Inflammatory macrophage (primary cell): ENCODE measurements at regions not wholly inside any gene's neighbourhood (a gene's known extent, or its start where the extent isn't known, plus 50 kb on each side); places are given as distances from the start of the nearest gene placed in this dataset.

Source experiments
- DNase-seq, 2 donors: peaks; one replicate each; pipeline ENCODE4 v3.0.0-alpha.2; 2020 to 2022

DNA sequence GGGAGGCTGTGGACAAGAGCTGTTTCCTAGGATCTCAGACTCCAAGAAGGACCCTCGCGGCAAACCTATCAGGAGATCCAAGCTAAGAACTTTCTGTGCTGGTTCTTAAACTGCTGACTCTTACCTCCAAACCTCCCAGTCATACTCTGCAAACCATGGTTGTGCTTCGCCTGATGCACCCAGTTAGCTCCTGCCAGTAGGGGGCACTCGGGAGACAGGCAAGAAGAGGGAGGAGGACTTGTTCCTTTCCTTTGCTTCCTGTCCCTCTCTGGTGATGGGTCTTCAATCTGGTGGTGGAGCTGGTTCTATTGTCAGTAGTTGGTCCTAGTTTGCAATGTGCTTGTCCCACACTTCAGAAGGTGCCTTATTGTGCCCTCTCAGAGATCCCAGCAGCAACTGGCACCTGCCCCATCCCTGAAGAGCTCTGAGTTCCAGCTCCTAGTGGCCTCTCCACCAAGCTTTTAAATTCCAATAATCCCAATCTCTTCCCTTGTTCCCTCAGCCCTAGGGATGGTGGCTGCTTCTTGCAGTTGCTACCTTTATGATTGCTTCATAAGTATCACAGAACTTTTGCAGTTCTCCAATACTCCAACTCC lies 113.5 kb upstream of the RPL38 start:
- DNase-seq = peak; percentile 72 to 79

DNA sequence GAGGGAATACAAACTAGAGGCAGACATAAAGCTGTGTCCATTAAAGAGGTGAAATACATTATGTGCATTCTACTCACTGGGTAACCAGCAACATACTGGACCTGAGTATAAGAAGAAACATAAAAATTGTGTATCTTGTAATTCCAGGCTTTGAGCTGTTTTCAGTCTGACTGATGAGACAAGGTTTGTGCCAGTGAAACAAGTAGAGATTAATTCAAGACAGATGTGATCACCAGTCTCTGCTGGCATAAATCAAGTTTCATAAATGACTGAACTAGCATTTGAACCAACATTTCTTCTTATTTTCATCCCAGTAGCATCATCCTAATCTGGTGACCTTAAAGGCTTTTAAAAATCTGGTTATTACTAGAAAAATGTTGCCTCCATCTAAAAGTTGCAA lies 108.8 kb upstream of the RPL38 start:
- no peak for DNase-seq

DNA sequence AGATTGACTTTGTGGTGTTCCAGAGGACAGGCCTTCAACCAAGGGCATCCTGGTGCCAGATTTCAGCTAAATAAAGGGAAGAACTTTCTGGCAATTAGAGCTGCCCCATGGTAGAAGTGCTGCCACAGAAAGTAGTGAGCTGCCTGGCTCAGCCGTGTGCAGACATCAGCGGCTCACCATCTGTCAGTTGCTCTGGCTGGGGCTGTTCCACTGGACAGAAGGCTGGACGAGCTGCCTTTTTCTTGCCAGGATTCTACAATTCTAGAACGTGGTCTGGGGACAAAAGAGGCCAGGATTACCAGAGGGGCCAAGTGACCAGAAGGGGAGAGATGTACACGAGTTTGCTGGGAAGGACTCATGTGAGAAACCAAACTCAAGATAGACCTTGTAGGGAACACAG lies 107.0 kb upstream of the RPL38 start:
- no peak for DNase-seq

DNA sequence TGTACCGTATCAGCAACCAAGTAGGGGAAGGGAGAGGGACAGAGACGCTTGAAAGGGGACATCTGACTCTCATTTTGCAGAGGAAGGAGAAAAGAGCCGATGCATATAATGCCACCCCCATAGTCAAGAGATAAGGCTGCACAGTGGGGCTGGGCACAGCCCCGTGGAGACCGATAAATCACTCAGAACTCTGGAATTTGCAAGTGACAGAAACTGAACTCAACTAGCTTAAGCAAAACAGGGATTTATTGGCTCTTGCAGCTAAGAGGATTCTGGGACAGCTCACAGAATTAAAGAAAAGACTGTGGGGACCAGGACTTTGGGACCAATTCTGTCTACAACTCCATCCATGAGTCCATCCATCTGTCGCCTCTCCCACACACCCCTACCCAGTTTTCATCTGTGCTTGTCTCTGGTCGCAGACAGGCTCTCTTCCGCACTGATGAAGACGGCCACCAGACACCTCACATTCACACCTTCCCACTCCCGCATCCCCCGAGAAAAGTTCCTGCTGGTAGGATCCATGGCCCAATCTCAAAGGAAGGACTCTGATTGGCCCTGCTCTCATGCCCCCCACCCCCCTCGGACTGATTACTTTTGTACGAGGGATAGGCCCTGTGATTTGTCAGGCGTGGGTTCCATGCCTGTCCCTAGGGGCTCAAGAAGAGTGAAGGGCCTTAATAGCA lies 105.9 kb upstream of the RPL38 start:
- DNase-seq = no peak

DNA sequence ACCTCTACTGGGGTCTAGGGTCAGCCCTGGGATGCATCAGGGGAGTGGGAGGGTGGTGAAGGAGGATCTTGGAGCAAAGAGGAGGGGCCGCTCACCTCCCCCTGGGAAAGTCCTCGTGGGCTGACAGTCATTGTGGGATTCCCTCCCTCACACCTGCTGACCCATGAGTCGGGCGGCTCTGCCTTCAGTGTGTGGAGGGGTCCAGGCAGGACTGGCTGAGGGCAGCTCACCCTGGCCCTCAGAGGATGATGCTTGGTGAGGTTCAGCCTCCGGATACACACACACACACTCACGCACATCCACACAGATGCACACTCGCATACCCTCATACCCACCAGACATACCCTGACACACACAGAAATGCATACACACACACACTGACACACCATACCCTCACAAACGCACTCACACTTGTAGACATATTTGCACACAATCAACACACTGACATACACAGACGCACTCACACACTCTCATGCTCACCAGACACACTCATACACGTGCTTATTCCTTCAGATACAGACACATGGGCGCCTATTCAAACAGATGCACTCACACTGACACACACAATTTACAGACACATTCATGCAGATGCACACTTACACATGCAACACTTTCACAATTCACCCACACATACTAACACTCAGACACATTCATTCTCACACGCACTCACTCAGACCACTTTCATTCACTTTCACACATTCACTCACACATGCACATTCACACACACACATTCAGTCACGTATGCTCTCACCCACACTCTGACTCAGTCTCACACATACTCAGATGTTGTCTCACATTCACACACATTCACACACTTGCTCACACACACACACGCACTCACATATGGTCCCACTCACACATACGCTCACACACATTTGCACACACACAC lies 105.1 kb upstream of the RPL38 start:
- no peak for DNase-seq

DNA sequence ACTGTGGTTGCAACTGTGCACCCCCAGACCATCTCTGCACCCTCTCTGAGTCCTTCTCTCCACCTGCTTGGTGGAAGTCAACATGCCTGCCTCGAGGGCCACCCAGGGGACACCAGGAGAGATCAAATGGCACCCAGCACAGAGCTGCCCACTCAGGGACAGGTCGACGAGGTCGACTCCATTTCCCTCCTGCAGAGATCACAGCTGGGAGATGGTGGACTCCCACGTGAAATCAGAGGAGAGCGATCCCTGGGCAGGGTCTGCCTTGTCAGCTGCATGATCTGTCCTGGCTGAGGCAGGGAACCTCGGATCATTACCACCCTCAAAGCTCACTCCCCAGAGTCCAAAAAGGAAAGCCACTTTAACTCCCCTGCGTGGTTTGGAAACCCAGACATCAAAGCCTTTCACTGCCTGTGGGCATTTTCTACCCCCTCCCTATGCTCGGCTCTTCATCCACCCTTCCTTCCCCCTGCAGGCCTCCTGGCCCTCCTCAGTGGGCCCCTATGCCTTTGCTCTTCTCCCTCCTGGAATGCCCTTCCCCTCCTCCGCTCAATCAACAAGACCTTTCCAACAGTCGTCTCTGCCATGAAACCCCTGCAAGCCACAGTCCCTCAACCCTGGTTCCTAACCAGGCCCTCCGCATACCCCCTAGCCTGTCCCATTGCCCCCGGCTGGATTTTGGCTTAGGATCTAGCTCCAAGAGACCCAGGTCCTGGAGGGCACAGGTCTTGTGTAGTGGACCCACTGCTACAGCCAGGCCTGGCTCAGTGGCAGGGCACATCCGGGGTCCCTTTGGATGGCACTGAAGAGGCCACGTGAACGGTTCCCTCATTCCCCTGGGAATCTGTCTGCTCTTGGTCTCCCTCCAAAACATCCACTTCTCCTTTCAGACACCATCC lies 103.8 kb upstream of the RPL38 start:
- no peak for DNase-seq

DNA sequence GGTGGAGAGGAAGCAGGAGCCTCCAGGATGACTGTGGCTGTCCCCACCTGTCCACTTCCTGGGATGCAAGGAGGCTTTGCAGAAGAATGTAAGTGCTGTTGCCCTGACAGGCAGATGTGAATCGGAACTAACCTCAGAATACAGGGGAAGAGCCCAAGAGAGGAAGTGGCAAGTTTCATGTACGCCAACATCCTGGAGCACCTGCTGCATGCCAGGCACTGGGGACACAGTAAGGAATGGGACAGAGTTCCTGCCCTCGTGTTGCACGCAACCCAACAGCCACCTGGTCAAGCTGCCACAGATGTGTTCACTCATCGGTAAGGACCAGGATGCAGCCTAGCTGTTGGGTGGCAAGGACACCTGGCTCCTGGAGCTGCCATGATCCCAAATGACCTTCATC lies 98.6 kb upstream of the RPL38 start:
- DNase-seq = no peak

DNA sequence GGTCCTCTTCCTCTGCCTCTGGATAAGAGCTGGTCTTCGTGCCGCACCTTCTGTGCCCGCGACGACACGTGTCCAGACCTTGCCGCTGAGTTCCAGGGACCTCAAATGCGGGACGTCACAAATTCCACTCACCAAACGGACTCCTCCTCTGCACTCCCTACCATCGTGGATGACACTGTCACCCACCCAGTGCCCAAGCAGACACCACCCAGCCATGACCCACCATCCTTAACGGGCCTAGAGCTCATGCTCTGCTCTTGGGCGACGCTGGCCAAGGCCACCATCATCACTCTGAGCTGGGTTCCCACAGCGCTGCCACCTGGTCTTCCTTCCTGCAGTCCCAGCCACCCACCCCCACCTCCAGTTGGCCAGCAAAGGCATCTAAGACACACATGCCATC lies 96.4 kb upstream of the RPL38 start:
- no peak for DNase-seq

DNA sequence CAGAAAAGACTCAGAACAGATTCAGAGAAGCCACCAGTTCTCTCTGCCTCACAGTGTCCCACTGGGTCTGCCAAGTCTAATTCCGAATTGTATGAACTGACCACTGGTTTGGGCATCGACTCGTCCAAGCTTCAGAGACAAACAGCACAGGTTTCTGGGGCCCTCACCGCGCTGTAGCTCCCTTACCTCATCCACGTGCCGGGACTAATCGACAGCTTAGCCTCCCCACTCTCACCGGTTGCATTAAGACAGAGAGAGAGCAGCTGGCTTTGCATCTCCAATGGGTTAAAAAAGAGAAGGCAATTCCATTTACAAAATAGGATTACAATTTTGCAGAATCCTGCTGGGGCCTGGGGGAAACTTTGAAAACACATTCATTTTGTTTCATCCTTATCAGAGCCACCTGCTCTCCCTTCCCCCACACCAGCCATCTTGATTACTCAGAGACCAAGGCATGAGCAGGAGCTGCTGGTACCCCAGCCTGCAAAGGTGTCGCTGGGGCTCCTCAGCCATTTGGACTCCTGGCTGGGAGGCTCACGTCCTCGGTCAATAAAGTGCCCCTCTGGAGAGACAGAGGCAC lies 95.3 kb upstream of the RPL38 start:
- DNase-seq = no peak

DNA sequence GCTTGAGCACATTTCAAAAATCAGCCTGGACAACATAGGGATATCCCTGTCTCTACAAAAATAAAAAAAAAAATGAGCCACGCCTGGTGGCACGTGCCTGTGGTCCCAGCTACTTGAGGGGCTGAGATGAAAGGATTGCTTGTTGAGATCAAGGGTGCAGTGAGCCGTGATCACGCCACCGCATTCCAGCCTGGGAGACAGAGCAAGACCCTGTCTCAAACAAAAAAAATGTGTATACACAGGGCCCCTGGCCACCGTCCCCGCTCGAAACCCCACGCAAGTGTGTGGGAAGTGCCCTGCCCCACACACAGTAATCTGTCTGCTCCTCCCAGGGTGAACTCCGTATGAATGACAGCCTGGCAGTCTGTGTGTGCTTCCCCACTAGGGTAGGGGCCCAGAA lies 93.0 kb upstream of the RPL38 start:
- no peak for DNase-seq

DNA sequence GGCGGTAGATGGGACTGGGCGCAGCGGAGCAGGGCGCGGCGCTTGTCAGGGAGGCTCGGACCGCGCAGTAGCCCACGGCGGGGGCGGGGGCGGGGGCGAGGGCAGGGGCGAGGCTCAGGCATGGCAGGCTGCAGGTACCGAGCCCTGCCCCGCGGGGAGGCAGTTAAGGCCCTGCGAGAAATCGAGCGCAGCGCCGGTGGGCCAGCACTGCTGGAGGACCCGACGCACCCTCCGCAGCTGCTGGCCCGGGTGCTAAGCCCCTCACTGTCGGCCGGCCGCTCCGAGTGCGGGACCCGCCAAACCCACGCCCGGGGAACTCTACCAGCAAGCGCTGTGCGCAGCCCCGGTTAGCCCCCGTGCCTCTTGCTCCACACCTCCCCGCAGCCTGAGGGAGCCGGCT lies 90.2 kb upstream of the RPL38 start:
- DNase-seq = no peak

DNA sequence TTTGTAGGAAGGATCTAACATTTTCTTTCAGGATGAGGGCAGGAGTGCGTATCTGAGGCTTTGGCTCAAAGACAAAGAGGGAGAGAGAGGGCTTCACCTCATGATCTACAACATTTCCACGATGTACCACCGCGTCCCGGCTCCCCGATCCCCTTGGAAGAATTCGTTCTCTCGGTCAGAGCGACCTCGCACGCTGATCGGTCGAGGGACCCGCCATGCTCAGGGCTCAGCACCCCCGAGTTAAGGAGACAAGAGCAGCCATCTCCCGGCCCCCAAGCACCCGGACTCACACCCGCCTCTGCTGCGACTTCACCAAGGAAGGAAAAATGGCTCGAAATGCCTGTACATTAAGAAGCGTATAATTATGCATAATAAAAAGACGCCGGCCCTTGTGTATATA lies 89.5 kb upstream of the RPL38 start:
- DNase-seq = no peak

DNA sequence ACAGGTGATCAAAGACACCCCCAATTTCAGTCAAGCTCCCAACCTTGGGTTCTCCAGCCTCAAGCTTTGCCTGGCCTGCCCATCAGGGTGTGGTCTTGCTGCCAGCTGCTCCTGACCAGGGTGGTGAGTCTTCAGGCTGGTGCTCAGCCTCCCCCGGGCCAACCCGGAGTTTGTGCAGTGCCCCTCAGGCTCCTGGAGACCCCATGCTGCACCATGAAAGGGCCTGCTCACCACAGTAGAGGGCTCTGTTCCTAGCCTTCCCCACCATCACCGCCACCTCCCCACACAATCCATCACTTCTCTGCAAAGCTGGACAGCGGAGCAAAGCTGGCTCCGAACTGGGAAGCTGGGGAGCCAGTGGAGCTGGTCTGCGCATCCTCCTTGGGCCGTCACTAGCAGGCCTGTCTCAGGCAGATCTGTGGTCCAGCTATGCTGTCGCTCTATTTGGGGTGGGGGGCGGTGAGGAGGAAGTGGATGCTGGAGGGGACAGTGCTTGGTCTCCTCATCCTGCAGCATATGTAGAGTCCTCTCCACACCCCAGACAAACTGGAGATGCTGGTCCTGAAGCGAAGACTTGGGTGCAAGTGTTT lies 88.5 kb upstream of the RPL38 start:
- DNase-seq = no peak

DNA sequence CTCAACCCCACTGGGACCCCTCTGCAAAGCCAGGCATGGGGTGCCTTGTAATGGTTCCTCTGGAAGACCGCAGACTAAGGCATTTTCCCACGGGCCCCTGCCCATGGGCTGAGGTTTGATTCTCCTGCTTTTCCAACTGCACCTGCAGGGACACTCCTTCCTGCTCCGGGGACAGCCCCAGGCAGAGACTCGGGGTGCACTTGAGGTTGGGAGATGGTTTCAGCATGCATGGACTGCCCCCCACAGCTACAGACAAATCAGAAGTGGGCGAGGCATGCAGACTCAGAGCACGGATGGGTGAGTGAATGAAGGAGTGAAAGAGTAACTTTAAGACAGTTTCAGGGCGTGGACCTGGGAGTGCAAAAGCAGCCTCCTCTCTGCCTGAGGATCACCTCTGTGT lies 87.9 kb upstream of the RPL38 start:
- DNase-seq = no peak

DNA sequence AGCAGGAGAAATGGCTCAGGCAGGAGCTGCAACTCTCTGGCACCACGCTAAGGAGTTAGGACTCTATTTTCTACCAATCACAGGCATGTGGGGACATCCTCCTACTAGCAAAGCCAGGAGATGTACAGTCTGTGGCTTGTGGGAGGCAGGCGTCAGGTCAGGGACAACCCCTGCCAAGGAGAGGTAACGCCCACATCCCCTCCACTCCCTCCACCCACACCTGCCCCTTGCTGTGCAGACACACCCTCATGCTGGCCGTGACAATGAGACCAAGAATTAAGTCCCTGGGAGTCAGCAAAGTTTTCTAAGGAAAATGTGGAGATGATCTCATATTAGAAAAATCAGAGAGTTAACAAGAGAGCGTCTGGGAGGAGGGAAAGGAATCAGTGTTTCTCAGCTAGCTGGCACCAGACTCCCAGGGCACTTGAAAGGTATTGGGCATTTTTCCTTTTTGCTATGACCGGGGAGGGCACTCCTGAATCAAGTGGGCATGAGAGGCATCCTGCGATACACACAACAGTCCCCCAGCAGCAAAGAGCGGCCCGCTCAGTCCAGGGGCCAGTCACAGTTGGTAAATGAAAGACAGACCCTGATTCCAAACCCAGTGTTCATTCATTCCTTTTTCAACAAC lies 87.3 kb upstream of the RPL38 start:
- DNase-seq = no peak

DNA sequence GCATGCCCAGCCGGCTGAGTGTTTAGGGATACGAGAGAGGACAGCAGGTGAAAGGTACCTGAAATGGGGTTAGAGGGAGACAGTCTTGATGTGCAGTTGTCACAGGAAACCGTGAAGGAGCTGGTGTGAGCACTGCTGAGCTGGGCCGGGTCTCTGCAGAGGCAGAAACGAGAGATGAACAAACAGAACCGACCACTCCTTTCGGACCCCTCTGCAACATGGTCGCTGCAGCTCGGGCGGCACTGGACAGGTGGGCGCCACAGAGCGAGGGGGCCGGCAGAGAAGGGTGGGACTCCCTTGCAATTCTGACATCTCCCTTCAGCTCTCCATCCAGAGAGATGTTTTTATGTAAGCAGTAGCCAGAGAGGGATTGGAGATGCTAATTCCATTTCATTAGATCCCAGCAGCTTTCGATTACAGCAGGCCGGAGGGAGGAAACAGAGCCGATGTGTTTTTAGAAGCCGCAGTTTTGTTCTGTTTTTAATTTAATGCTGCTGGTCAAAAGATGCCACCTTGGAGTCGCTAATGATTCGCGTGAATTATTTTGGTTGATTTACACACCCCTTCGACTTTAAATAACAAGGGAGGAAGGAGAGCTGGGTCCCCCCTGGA lies 86.3 kb upstream of the RPL38 start:
- DNase-seq = no peak

DNA sequence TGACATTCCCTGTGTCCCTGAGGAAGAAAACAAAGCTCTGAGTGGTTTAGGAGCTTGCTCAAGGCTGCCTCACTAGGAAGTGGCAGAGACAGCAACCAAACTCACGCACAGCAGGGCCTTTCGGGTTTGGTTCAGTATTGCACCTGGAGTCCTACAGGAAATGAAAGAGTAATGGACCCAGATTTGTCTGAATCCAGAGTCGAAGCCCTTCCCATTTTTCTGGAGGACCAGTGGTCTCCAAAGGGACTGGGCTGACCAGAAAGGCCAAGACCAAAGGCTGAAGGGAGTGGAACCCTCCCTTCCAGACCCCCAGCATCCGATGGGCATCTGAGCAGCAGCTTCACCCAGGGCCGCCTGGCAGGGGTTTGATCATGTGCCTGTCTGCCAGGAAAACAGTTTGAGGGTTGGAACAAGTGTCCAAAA lies 85.5 kb upstream of the RPL38 start:
- DNase-seq = no peak

DNA sequence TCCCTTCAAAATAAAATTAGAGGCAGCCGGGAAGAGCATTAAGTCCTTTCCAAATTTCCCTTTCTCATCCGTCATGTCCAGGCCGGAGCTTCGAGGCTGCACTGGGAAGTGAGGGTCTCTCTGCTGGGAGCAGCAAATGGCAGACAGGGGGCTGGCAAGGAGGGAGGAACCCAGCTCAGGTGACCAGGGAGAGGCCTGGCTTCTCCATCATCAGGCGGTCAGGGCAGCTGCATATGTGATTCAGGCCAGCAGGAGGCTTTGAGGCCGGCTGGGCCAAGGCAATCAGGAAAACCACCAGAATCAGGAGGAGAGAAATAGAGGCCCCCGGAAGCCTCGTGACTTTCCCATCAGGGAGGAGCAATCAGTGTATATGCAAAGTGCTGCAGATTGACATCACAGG lies 85.0 kb upstream of the RPL38 start:
- peak in 1 of 2 donors; percentile 1 for DNase-seq

DNA sequence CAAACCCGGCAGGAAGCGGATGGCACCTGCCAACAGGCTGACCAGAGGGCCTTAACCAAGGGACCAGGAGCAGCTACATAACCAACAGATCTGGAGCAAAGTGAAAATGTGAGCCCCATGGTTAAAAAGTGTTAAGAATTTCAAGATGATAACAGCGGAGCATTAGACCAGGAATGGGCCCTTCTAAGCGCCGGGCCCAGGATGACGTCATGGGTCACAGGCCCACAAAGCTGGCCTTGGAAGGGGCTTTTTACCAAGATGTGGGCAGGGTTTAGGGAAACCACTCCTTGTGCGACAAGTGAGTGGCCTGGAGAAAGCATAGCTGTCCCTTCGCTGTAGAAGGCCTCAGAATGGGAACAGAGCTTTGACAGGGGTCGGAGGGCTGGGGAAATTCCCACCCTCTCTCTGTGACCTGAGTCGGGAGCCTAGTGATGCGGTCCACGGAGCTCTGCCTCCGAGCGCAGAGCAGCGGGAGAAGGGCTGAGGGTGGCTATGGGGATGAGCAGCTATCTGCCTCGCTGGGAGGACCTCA lies 84.4 kb upstream of the RPL38 start:
- DNase-seq = no peak

DNA sequence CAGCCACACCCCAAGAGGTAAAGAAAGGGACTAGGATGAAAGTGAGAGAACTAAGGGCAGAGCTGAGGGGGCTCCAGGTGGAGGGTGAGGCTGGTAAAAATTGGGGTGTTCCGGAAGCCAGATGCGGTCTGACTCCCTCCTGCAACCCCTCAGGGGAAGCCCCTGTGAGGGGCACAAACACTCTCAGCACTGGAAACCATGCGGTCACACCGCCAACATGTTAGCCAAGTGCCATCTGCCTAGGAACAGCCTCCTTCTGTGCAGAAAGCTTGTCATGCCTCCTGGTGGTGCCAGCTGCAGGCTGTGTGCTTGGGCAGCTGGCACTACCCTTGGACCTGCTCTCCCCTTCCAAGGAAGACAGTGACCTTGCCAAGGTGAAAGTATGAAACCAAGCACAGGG lies 83.5 kb upstream of the RPL38 start:
- no peak for DNase-seq

DNA sequence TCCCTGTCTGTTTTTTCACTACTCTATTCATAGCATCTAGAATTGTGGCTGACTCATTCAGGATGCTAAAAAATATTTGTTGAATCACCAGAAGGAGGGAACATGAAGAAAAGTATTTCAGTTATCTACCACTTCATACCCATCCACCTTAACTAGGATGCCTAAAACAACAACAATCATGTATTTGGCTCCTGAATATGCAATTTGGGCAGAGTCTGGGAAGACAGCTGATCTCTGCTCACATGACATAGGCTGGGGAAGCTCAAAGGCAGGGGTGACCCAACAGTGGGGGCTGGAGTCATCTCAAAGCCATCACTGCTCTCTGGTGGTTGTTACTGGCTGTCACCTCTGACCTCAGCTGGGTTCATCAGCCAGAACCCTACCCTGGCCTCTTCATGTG lies 80.1 kb upstream of the RPL38 start:
- peak; percentile 26 to 30 for DNase-seq
